ENCODE measurements at regions not wholly inside any gene's neighbourhood (a gene's known extent, or its start where the extent isn't known, plus 50 kb on each side); places are given as distances from the start of the nearest gene placed in this dataset.

- H3K36me3 ChIP-seq (ENCODE audit: control insufficient read depth in 2 of 4, insufficient read depth in 4 of 4, low read length in 3 of 4) = no peaks in the 10 kb centered on the region
- TF ChIP-seq MAX (IDR thresholded peaks at IDR 0.05) (no peak), ZNF274 (IDR thresholded peaks at IDR 0.05; ENCODE audit: borderline replicate concordance, extremely low read depth, low read length) (no peak), POU5F1 (IDR thresholded peaks at IDR 0.05; ENCODE audit: low read depth, low read length) (no peak), HDAC6 (IDR thresholded peaks at IDR 0.05; ENCODE audit: low read depth, low read length) (no peak), EP300 (IDR thresholded peaks at IDR 0.05; ENCODE audit: borderline replicate concordance in 1 of 2, low read depth in 2 of 2, low read length in 2 of 2) (no peak), PHF8 (conservative IDR thresholded peaks at IDR 0.05; ENCODE audit: low read depth, low read length) (no peak), ATF2 (IDR thresholded peaks at IDR 0.05; ENCODE audit: low read length) (no peak), TAF1 (IDR thresholded peaks at IDR 0.05; ENCODE audit: low read depth, low read length) (no peak), CREB1 (IDR thresholded peaks at IDR 0.05) (no peak), RFX5 (IDR thresholded peaks at IDR 0.05; ENCODE audit: borderline replicate concordance, low read depth, low read length) (no peak)
- no peaks in the 10 kb centered on the region for H3K79me2 ChIP-seq (ENCODE audit: control insufficient read depth in 1 of 2, insufficient read depth in 2 of 2, low read length in 2 of 2)
- H3K4me2 ChIP-seq (ENCODE audit: insufficient read depth in 1 of 2, low read depth in 2 of 2, low read length in 2 of 2) = no peak overlapping the region
- H2AK5ac ChIP-seq (ENCODE audit: low read depth, low read length) = no peak overlapping the region
- no peak overlapping the region for H4K8ac ChIP-seq (ENCODE audit: extremely low read depth, insufficient read depth, low read length)
- H3K18ac ChIP-seq (ENCODE audit: extremely low read depth, low read length) = no peak overlapping the region
- no peak overlapping the region for H3K4me3 ChIP-seq (ENCODE audit: extremely low read depth in 1 of 4, insufficient read depth in 2 of 4, low read depth in 3 of 4, low read length in 4 of 4)
- no peak overlapping the region for H2BK120ac ChIP-seq (replicated peaks; ENCODE audit: low read depth, low read length)
- no peak overlapping the region for H2BK20ac ChIP-seq (ENCODE audit: low read length)
- H4K5ac ChIP-seq (ENCODE audit: insufficient read length, low read depth, low read length) = no peak overlapping the region
- H3K9ac ChIP-seq (replicated peaks in 1 of 4; ENCODE audit: extremely low read depth in 1 of 4, low read depth in 3 of 4, low read length in 3 of 4) = no peak overlapping the region
- H4K20me1 ChIP-seq (replicated peaks in 1 of 2; ENCODE audit: control insufficient read depth in 1 of 2, insufficient read depth in 2 of 2, low read length in 2 of 2) = no peaks in the 10 kb centered on the region
- no peak overlapping the region for H3K23ac ChIP-seq (ENCODE audit: insufficient read length)
- no peak overlapping the region for H2BK5ac ChIP-seq (ENCODE audit: low read depth, low read length)
- ChIA-PET CTCF (ENCODE audit: partially characterized antibody) (interaction anchor here (1.4 kb wide), 1 partner anchor 22 kb away, joined by 3 read pairs; no protein-coding TSS in a partner anchor), POLR2A (ENCODE audit: partially characterized antibody) (no interaction called here)
- H2AFZ ChIP-seq (ENCODE audit: low read length) = no peak overlapping the region
- FAIRE-seq (no peak), DNase-seq (ENCODE audit: low read depth in 1 of 2, low spot score in 2 of 2) (no peak)
- H3K23me2 ChIP-seq (ENCODE audit: low read depth, low read length) = no peaks in the 10 kb centered on the region
- no peak overlapping the region for H2BK15ac ChIP-seq (ENCODE audit: low read length)
- no peaks in the 10 kb centered on the region for H3K27me3 ChIP-seq (replicated peaks in 1 of 4; ENCODE audit: control insufficient read depth in 3 of 4, extremely low read depth in 1 of 4, insufficient read depth in 3 of 4, low read length in 3 of 4)
- no peak overlapping the region for H3K27ac ChIP-seq (ENCODE audit: low read depth, low read length)
- no peaks in the 10 kb centered on the region for H3K79me1 ChIP-seq (ENCODE audit: low read depth, low read length)
- no peak overlapping the region for H3K56ac ChIP-seq (replicated peaks; ENCODE audit: insufficient read length, low read depth, low read length)
- no peak overlapping the region for H2BK12ac ChIP-seq (ENCODE audit: low read depth, low read length)
- no peaks in the 10 kb centered on the region for H3K4me1 ChIP-seq (replicated peaks in 1 of 4; ENCODE audit: control insufficient read depth in 3 of 4, insufficient read depth in 4 of 4, low read length in 3 of 4)
- H3K4ac ChIP-seq (replicated peaks; ENCODE audit: insufficient read length, low read depth, low read length) = no peak overlapping the region
- no peaks in the 10 kb centered on the region for H3K9me3 ChIP-seq (ENCODE audit: insufficient read depth in 2 of 2, low read depth in 1 of 2, low read length in 1 of 2)
- no peak overlapping the region for H3K14ac ChIP-seq (ENCODE audit: insufficient read length)
- no peak overlapping the region for H4K91ac ChIP-seq (replicated peaks; ENCODE audit: insufficient read length, low read length)
Observed at GRCh38 chr13:31455581-31455980, 255.8 kb downstream of the B3GLCT start.
